Coronary artery (tissue), 2 donors: ENCODE measurements at regions not wholly inside any gene's neighbourhood (a gene's known extent, or its start where the extent isn't known, plus 50 kb on each side); places are given as distances from the start of the nearest gene placed in this dataset.

Experiments used
- DNase-seq: peaks from one replicate; pipeline ENCODE4 v3.0.0-alpha.2; 2017; ENCODE audit warnings: low spot score
- H3K27ac ChIP-seq, 2 donors: fragments of 200-600 bp; sonication (generic); one replicate each; pipeline ENCODE4 v1.5.1; 2016 to 2019
- H3K4me3 ChIP-seq: fragments of 200-600 bp; sonication (generic); 2 replicates; pipeline ENCODE4 v1.5.1; 2016; ENCODE audit warnings: mild to moderate bottlenecking, moderate library complexity
- CTCF ChIP-seq: fragments of 200-600 bp; sonication (generic); IDR thresholded peaks from one replicate; pipeline ENCODE4 v1.5.1; 2019; ENCODE audit warnings: antibody characterized with exemption

GRCh38 chr1:38265293-38266196 is 219.0 kb upstream of the POU3F1 start:
- no peak for DNase-seq
- TF ChIP-seq CTCF = no peak
- Histone ChIP-seq H3K27ac (no peak overlapping the region), H3K4me3 (no peak overlapping the region)

GRCh38 chr1:38263438-38263837 is 216.8 kb upstream of the POU3F1 start:
- H3K27ac ChIP-seq = no peak overlapping the region
- TF ChIP-seq CTCF = no peak
- H3K4me3 ChIP-seq = no peak overlapping the region
- no peak for DNase-seq

- no peak for DNase-seq
- no peak for TF ChIP-seq CTCF
- Histone ChIP-seq H3K4me3 (no peak overlapping the region), H3K27ac (no peak overlapping the region)
These were observed 215.0 kb upstream of the POU3F1 start for GRCh38 chr1:38261574-38261973.

GRCh38 chr1:38258085-38258627 is 211.6 kb upstream of the POU3F1 start:
- TF ChIP-seq CTCF = no peak
- Histone ChIP-seq H3K4me3 (no peak overlapping the region), H3K27ac (no peak overlapping the region)
- DNase-seq = no peak

GRCh38 chr1:38257374-38257773 is 210.8 kb upstream of the POU3F1 start:
- H3K27ac ChIP-seq = no peak overlapping the region
- TF ChIP-seq CTCF = no peak
- H3K4me3 ChIP-seq = no peak overlapping the region
- DNase-seq = no peak

- Histone ChIP-seq H3K4me3 (no peak overlapping the region), H3K27ac (no peak overlapping the region)
- DNase-seq = no peak
- no peak for TF ChIP-seq CTCF
These were observed 209.5 kb upstream of the POU3F1 start for GRCh38 chr1:38256072-38256471.

GRCh38 chr1:38253314-38253713 is 206.7 kb upstream of the POU3F1 start:
- DNase-seq = no peak
- no peak for TF ChIP-seq CTCF
- H3K4me3 ChIP-seq = no peak overlapping the region
- no peak overlapping the region for H3K27ac ChIP-seq
